H1 (cell line): ENCODE measurements at regions not wholly inside any gene's neighbourhood (a gene's known extent, or its start where the extent isn't known, plus 50 kb on each side); places are given as distances from the start of the nearest gene placed in this dataset.

ENCODE experiments used
- CTCF ChIA-PET: fragments of 300-600 bp; sonication (Branson Sonifier 250); formaldehyde crosslinking; loops from one replicate; lab custom pipeline; 2021; ENCODE audit not compliant: partially characterized antibody; lab: Charles Lee
- POLR2A ChIA-PET: fragments of 300-600 bp; sonication (Branson Sonifier 250); formaldehyde crosslinking; loops from one replicate; lab custom pipeline; 2021; ENCODE audit warnings: inconsistent platforms; ENCODE audit not compliant: partially characterized antibody; lab: Charles Lee
- DNase-seq, 2 experiments: peaks; one replicate each; pipeline versions ENCODE4 v3.0.0 to v3.0.0-alpha.2; 2010 to 2022; ENCODE audit warnings: low spot score in 2 of 2, low read depth in 1 of 2, mixed read lengths in 1 of 2
- FAIRE-seq: peaks from 2 replicates; lab custom pipeline; 2011; peaks lifted over from hg19 to GRCh38; lab: Jason Lieb, UNC
- H2AFZ ChIP-seq: 2 replicates; pipeline ENCODE4 v1.8.1; 2012; ENCODE audit warnings: low read length, inconsistent platforms
- H2AK5ac ChIP-seq: 2 replicates; pipeline ENCODE4 v1.6.1; 2013; ENCODE audit warnings: low read depth, low read length
- H2BK120ac ChIP-seq: replicated peaks from 2 replicates; pipeline ENCODE3; 2013; ENCODE audit warnings: low read depth, low read length, inconsistent platforms
- H2BK12ac ChIP-seq: 2 replicates; pipeline ENCODE4 v1.6.1; 2013; ENCODE audit warnings: low read depth, low read length
- H2BK15ac ChIP-seq: 2 replicates; pipeline ENCODE4 v1.6.1; 2013; ENCODE audit warnings: low read length
- H2BK20ac ChIP-seq: 2 replicates; pipeline ENCODE4 v1.6.1; 2013; ENCODE audit warnings: low read length
- H2BK5ac ChIP-seq: 2 replicates; pipeline ENCODE4 v1.6.1; 2013; ENCODE audit warnings: low read depth, low read length
- H3K14ac ChIP-seq: 2 replicates; pipeline ENCODE4 v1.6.1; 2013; ENCODE audit warnings: inconsistent platforms; ENCODE audit not compliant: insufficient read length
- H3K18ac ChIP-seq: 2 replicates; pipeline ENCODE4 v1.6.1; 2013; ENCODE audit warnings: low read length; ENCODE audit errors: extremely low read depth
- H3K23ac ChIP-seq: 2 replicates; pipeline ENCODE4 v1.6.1; 2013; ENCODE audit warnings: inconsistent platforms; ENCODE audit not compliant: insufficient read length
- H3K23me2 ChIP-seq: 2 replicates; pipeline ENCODE4 v1.6.1; 2013; ENCODE audit warnings: low read depth, low read length
- H3K27ac ChIP-seq: 2 replicates; pipeline ENCODE4 v1.6.1; 2011; ENCODE audit warnings: low read depth, low read length, inconsistent platforms
- H3K27me3 ChIP-seq, 4 experiments: replicated peaks in 1 of 4; 1 replicate in 1 of 4; 2 replicates in 3 of 4; pipeline versions ENCODE4 v1.6.1 to v1.8.1; 2011 to 2013; ENCODE audit warnings: low read length in 3 of 4, mild to moderate bottlenecking in 3 of 4, inconsistent platforms in 2 of 4, mixed read lengths in 2 of 4, moderate library complexity in 1 of 4; ENCODE audit not compliant: control insufficient read depth in 3 of 4, insufficient read depth in 3 of 4; ENCODE audit errors: extremely low read depth in 1 of 4
- H3K36me3 ChIP-seq, 4 experiments: 2 replicates each; pipeline versions ENCODE4 v1.6.1 to v1.8.1; 2011 to 2013; ENCODE audit warnings: mild to moderate bottlenecking in 4 of 4, low read length in 3 of 4, moderate library complexity in 2 of 4, control low read depth in 1 of 4, inconsistent platforms in 1 of 4; ENCODE audit not compliant: insufficient read depth in 4 of 4, control insufficient read depth in 2 of 4
- H3K4ac ChIP-seq: replicated peaks from 2 replicates; pipeline ENCODE3; 2013; ENCODE audit warnings: low read length, low read depth, mixed read lengths, inconsistent platforms; ENCODE audit not compliant: insufficient read length
- H3K4me1 ChIP-seq, 4 experiments: replicated peaks in 1 of 4; 1 replicate in 1 of 4; 2 replicates in 3 of 4; pipeline versions ENCODE4 v1.6.1 to v1.8.1; 2011 to 2013; ENCODE audit warnings: low read length in 3 of 4, inconsistent platforms in 2 of 4, mixed read lengths in 1 of 4; ENCODE audit not compliant: insufficient read depth in 4 of 4, control insufficient read depth in 3 of 4
- H3K4me2 ChIP-seq, 2 experiments: 2 replicates each; pipeline versions ENCODE4 v1.6.1 to v1.8.1; 2011 to 2013; ENCODE audit warnings: low read depth in 2 of 2, low read length in 2 of 2, control low read depth in 1 of 2, inconsistent platforms in 1 of 2, mild to moderate bottlenecking in 1 of 2; ENCODE audit not compliant: insufficient read depth in 1 of 2
- H3K4me3 ChIP-seq, 4 experiments: fragments of 200-600, 300-600 bp in 1 of 4; sonication (generic), shearing (Covaris generic), sonication (Bioruptor Twin) in 1 of 4; 2 replicates each; pipeline versions ENCODE4 v1.5.1 to v1.8.1; 2011 to 2016; ENCODE audit warnings: low read length in 4 of 4, low read depth in 3 of 4, control low read depth in 2 of 4, inconsistent platforms in 2 of 4, mild to moderate bottlenecking in 2 of 4, mixed read lengths in 1 of 4, moderate library complexity in 1 of 4; ENCODE audit not compliant: insufficient read depth in 2 of 4; ENCODE audit errors: extremely low read depth in 1 of 4
- H3K56ac ChIP-seq: replicated peaks from 2 replicates; pipeline ENCODE3; 2013; ENCODE audit warnings: low read depth, mild to moderate bottlenecking, mixed read lengths, low read length, inconsistent platforms; ENCODE audit not compliant: insufficient read length
- H3K79me1 ChIP-seq: 2 replicates; pipeline ENCODE4 v1.6.1; 2013; ENCODE audit warnings: low read depth, low read length, control low read depth
- H3K79me2 ChIP-seq, 2 experiments: 2 replicates each; pipeline versions ENCODE4 v1.6.1 to v1.8.1; 2012 to 2013; ENCODE audit warnings: low read length in 2 of 2, mild to moderate bottlenecking in 2 of 2, inconsistent platforms in 1 of 2; ENCODE audit not compliant: insufficient read depth in 2 of 2, control insufficient read depth in 1 of 2
- H3K9ac ChIP-seq, 4 experiments: replicated peaks in 1 of 4; 1 replicate in 1 of 4; 2 replicates in 3 of 4; pipeline versions ENCODE4 v1.6.1 to v1.8.1; 2011 to 2013; ENCODE audit warnings: low read depth in 3 of 4, low read length in 3 of 4, control low read depth in 2 of 4, mild to moderate bottlenecking in 2 of 4, moderate library complexity in 2 of 4, inconsistent platforms in 1 of 4; ENCODE audit errors: extremely low read depth in 1 of 4
- H3K9me3 ChIP-seq, 2 experiments: 2 replicates each; pipeline versions ENCODE4 v1.6.1 to v1.8.1; 2012 to 2013; ENCODE audit warnings: mild to moderate bottlenecking in 2 of 2, moderate library complexity in 2 of 2, control low read depth in 1 of 2, inconsistent platforms in 1 of 2, low read depth in 1 of 2, low read length in 1 of 2, mixed read lengths in 1 of 2; ENCODE audit not compliant: insufficient read depth in 2 of 2
- H4K20me1 ChIP-seq, 2 experiments: replicated peaks in 1 of 2; 2 replicates each; pipeline versions ENCODE3 to v1.8.1; 2011 to 2013; ENCODE audit warnings: inconsistent platforms in 2 of 2, low read length in 2 of 2, mild to moderate bottlenecking in 1 of 2; ENCODE audit not compliant: insufficient read depth in 2 of 2, control insufficient read depth in 1 of 2
- H4K5ac ChIP-seq: 2 replicates; pipeline ENCODE4 v1.6.1; 2013; ENCODE audit warnings: low read length, low read depth, mixed read lengths, inconsistent platforms; ENCODE audit not compliant: insufficient read length
- H4K8ac ChIP-seq: 2 replicates; pipeline ENCODE4 v1.8.0; 2013; ENCODE audit warnings: mild to moderate bottlenecking, moderate library complexity, low read length, inconsistent platforms; ENCODE audit not compliant: insufficient read depth; ENCODE audit errors: extremely low read depth
- H4K91ac ChIP-seq: replicated peaks from 2 replicates; pipeline ENCODE3; 2013; ENCODE audit warnings: low read length, mixed read lengths, inconsistent platforms; ENCODE audit not compliant: insufficient read length
- CREB1 ChIP-seq: IDR thresholded peaks from 2 replicates; pipeline ENCODE4 v1.6.1; 2012; ENCODE audit warnings: inconsistent platforms
- RNF2 ChIP-seq: fragments of 200-900, 300-1000 bp; sonication (generic); IDR thresholded peaks from 2 replicates; pipeline ENCODE4 v1.7.1; 2016; ENCODE audit warnings: borderline replicate concordance, low read depth, mild to moderate bottlenecking, antibody characterized with exemption, low read length; ENCODE audit not compliant: poor library complexity, severe bottlenecking; ENCODE audit errors: missing control alignments
- WGBS, 2 experiments: shearing (Covaris generic) in 1 of 2; methylation state at CpG; one replicate each; pipeline versions ENCODE4 v1.1.6 to v1.1.7; 2013 to 2015; ENCODE audit warnings: low lambda C conversion rate in 2 of 2, mixed read lengths in 2 of 2, inconsistent platforms in 1 of 2, low coverage in 1 of 2, missing lambda C conversion rate in 1 of 2; ENCODE audit not compliant: insufficient replicate concordance in 2 of 2, insufficient coverage in 1 of 2, insufficient read length in 1 of 2; ENCODE audit errors: extremely low coverage in 1 of 2, missing lambda C conversion rate in 1 of 2; 5-methylcytosine and 5-hydroxymethylcytosine counted together

- Histone ChIP-seq H3K9me3 (no peaks in the 10 kb centered on the region), H3K14ac (no peak overlapping the region), H2AFZ (no peak overlapping the region), H3K4me1 (no peaks in the 10 kb centered on the region), H4K91ac (no peak overlapping the region), H3K4me2 (no peak overlapping the region), H2BK20ac (no peak overlapping the region), H3K27ac (no peak overlapping the region), H4K5ac (no peak overlapping the region), H3K18ac (no peak overlapping the region), H3K9ac (no peak overlapping the region), H2BK5ac (no peak overlapping the region), H3K36me3 (no peaks in the 10 kb centered on the region), H4K20me1 (no peaks in the 10 kb centered on the region), H3K79me2 (no peaks in the 10 kb centered on the region), H3K23me2 (no peaks in the 10 kb centered on the region), H2BK12ac (no peak overlapping the region), H2AK5ac (no peak overlapping the region), H3K79me1 (no peaks in the 10 kb centered on the region), H3K4ac (no peak overlapping the region), H3K23ac (no peak overlapping the region), H2BK120ac (no peak overlapping the region), H3K56ac (no peak overlapping the region), H2BK15ac (no peak overlapping the region), H3K27me3 (no peaks in the 10 kb centered on the region), H3K4me3 (no peak overlapping the region), H4K8ac (no peak overlapping the region)
- DNase-seq (no peak), FAIRE-seq (no peak)
- ChIA-PET CTCF (interaction anchor here (0.6 kb wide), 1 partner anchor 652 kb away, joined by 4 read pairs; no protein-coding TSS in a partner anchor), POLR2A (no interaction called here)
- 100% methylated on average over 1 of the region's 1 CpG; no CpG with 5 or more reads in 1 of the 2 experiments for WGBS, 2 experiments
- TF ChIP-seq RNF2 (no peak), CREB1 (no peak)
These were observed 900.3 kb downstream of the CCSER2 start for GRCh38 chr10:85228726-85229125.
